Esophagus mucosa (tissue), 1 donor: ENCODE measurements at regions not wholly inside any gene's neighbourhood (a gene's known extent, or its start where the extent isn't known, plus 50 kb on each side); places are given as distances from the start of the nearest gene placed in this dataset.
A peak's percentile ranks its signal among the peaks of the same experiment; 100 is the strongest.

Source experiments
- ATAC-seq: fragments of 200-7000 bp; cut with Tn5 transposase; one replicate; pipeline ENCODE4 v1.9.1; 2020
- donor health status: DM: yes; HTN: yes; CAD: no.

DNA sequence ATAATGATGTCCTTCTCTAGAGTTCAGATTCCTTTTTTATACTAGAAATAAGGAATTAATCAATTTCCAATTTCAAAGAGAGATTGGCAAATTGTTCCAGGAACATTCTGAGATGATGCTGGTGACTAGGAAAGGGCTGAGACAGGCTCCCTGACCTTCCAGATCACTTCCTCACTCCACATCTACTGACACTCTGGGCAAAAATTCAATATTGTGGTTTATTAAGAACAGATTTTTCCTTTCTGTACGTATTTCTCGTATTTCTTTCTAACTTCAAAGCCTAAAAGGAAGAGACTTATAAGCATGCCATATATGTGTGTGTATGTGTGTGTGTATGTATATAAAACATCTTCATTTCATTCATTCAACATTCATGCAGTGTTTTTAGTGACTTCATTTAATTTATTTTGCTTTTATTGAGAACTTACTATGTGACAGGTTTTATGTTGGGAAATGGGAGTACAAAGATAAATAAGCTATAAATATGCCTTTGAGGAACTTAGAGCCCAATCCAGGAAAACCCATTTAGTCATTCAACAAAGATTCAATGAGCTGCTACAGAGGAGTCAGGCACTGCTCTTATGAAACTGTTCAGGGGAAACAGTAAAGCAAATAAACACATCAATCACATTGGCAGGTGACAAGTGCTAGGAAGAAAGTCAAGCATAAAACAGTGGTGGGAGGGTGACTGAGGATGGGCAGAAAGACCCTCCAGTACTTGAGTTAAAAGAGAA lies 137.9 kb downstream of the RDH14 start:
- ATAC-seq, result no peak

DNA sequence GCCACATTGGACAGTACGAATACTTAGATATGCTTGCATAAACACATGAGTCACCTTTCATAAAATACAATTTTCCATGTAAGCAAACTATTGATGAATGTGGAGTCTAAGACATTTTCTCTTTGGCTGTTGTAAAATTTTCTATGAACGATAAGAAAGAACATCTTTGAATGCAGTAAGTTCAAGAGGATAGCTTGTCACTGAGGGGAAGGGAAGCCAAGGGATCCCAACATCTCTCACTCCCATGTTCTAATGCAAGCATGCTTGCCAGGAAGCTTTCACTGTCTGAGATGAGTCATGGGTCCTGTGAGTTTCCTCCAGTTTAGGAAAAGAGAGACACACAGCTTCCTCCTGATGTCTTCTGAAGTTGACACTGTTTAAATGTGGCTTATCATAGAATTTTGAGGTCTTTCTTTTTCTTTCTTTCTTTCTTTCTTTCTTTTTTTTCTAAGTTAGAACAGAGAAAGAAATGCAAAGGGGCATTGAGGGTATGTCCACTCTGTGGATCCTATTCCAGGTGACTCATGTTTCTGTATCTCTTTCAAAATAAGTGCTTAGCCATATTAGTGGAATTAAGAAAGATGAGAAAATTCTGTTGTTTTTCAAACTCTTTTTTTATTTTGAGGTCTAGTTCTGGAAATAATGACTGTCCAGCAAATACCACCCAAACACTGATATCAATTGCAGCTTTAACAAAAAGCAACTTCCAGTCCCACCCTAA lies 146.6 kb downstream of the RDH14 start:
- peak; percentile 37 for ATAC-seq

DNA sequence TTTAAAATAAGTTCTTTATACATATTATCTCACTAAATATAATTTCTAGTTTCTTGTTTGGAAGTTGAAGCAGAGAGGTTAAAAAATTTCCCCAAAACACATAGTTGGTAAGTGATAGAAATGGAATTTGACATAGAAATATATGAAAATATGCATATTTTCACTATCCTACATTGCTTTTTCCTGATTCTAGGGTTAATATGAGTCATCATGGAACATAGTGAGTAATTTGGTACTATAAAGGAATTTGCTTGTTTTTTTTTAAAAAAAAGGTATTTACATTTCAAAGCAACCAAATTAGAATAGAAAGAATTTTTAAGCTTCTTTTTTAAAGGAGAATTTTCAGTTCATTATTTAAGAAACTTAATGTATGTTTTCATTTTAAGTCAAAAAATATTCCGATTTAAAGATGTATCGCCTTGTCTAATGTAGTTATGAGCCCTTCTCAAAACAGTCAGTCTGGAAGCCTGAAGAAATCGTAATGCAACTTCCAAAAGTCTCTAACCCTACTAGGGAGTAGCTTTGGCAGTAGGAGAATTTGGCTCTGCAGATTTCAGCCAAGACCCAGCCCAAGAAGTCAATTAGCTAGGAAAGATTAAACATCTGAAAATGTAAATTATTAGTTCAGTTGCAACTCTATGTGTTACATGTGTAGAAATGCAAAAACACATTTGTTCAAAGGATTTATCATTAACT lies 147.3 kb downstream of the RDH14 start:
- no peak for ATAC-seq

DNA sequence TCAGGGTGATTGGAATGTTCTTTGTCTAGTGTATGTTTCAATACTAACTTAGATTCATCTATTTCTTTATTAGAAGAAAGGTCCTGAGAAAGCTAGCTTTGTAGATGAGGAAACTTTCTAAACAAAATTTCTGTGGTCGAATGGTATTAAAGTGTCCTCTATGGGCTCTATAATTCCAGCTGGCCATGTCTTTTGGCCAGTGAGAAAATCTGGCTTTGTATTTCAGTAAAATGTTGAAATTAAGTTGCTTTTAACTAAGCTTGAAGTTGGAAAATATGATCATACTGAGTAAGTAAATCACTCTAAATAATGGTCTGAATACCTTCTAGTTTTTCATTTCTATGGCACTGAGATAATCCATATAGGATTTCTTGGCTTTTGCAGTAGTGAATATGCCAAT lies 148.8 kb downstream of the RDH14 start:
- ATAC-seq, result no peak

DNA sequence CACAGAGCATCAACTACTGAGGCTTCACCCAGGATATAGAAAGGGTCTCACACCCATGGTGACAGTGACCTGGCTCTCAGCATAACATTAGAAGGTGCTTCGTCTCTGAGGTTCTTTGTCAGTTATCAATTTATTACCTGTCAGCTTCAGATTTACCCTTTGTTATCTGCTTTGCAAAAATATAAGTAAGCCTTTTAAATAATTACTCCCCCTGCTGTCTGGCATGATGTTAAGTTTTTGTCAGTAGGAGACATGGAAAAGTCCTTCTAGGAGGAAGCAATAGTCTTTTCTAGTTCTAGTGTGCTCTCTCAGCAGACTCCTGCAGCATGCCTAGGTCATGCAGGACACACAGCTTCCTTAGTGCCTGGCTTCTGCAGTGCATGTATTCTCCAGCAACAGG lies 149.9 kb downstream of the RDH14 start:
- ATAC-seq, result no peak

DNA sequence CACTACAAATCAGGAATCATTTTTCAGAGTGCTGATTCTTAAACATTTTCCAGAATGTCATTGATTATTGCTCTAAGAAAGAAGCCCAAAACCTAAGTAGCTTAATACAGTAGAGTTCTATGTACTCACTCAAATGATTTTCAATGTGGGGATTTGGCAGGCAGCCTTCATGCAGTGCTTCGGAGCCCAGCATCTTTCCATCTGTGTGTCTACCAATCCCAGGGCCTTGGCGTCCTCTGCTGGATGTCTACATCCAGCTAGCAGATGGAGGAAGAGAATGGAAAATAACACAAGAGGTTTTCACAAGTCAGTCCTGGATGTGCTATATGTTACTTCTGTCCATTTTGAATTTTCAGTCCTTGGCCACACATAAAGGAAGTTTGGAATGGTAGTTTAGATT lies 151.8 kb downstream of the RDH14 start:
- ATAC-seq, result no peak

DNA sequence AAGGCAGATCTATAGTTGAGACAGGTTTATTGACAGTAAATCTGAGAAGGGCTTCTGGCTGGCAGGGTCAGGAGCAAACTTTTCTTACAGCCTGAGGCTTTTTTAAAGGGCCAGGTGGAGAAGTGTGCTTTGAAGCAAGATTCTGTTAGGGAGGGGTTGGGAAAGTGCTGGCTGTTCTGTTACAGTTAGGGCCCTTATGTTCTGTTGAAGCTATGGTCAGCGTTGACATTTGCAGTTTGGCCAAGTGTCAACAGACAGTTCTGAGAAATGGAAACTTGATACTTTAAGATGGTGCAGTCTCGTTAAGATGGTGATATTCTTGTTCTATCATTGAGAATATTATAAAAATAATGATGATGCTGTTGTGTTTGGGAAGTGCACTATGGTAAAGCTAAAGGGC lies 154.2 kb downstream of the RDH14 start:
- no peak for ATAC-seq

DNA sequence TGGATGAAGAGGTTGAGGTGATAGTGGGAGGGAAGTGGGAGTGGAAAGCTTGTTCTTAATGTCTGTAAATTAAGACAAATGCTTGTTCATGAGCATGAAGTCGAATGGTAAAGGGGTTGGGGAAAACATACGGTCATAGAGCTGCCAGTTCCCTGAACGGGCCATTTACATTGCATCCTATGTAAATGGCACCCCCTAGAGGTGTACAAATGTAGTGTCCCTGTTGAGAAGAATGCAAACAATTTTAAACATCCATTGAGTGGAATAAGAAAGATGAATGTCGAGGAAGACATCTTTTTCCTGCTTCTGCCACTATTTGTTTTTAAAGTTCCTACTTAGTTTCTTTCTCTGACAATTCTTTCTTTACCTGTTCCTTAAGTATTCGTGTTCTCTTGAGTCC lies 155.7 kb downstream of the RDH14 start:
- no peak for ATAC-seq

DNA sequence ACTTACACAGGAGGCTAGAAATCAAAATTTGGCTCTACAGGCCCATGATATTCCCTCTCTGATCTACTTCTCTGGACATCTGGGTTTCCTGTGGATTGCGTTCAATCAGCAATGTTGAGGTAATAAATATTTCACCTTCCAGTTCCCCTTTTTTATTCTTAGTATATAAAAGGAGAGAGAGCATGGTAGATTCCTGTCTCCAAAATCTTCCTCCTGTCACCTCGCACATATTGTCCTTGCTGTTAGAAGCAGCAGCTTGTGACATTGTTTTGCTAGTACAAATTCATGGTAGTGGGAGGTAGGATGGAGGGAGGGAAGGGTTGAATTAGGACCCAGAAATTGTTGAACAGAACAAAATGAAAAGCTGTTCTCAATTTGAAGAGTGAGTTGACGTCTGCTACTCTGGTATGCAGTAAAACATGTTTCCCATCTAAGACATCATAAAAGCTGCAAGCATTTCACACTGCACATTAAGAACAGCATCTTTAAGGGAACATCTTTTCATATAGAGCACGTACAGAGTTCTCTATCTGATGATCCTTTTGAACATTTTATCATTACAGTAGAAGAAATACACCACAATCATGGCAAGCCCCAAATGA lies 156.4 kb downstream of the RDH14 start:
- no peak for ATAC-seq

DNA sequence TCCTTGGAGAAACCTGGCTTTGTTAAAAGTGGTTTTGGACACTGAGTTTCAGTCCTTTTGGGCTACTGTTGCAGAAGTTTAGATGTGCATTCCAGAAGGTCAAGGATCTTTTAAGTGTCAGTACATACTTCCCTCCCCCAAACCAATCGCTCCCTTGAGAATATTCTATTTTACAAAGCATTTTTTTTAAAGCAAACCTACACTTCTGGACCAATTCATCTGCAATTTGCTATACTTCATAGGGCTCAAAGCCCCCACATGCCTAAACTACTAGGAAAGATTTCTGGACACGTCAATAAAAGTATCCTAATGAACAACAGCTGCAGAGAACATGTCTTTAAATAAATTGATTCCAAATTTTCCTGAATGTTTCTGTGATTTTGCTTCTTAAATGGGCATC lies 157.6 kb downstream of the RDH14 start:
- no peak for ATAC-seq

DNA sequence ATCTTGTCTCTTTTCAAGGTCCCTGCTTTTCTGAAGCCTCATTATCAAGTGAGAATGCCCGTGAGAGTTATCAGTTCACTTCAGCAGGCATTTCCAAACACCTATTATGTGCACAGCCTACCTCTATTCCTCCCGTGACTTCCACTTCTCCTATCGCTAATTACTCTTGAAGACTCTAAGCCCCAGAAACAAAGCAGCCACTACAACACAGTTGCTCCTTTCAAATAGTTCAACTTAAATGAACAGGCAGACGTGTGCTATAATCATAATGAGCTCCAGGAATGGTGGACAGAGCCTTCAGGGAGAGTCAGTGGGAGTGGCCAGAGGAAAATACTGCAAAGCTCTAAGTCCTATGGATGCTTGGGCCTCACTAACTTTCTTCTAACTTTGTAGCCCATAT lies 159.0 kb downstream of the RDH14 start:
- ATAC-seq, result no peak

DNA sequence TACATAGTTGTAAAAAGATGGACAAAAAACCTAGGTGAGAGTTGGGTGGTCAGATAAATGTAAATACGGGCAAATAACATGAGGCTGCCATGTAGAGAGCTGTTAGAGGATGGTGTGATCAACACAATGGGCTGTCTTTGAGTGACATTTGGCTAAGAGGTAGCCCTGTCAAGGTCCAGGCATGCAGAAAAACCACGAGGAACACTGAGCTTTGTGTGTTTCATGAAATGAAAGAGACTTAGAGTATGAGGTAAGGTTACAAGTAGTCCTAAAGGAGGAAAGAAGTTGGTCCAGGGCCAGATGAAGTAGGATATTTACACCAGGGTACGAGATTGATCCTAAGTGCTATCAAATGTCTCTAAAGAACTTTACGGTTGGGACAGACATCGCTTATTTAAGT lies 160.9 kb downstream of the RDH14 start:
- ATAC-seq, result no peak

DNA sequence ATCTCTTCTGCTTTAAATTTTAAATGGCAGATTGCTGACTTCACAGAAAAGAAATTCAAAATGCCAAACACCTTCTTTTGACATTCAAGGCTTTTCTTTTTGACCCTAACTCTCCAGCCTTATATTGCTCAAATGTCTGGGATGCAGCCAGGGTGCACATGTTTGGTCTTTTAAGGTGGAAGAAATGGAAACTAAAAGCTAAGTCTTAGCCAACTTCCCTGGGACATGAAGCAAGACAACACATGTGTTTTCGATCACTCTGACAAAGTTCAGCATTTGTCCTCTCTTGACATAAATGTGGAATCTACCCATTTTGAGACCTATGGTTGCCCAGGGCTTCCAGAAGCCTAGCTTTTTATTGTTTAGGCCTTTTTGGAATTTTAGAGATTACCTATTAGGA lies 161.6 kb downstream of the RDH14 start:
- ATAC-seq, result no peak

DNA sequence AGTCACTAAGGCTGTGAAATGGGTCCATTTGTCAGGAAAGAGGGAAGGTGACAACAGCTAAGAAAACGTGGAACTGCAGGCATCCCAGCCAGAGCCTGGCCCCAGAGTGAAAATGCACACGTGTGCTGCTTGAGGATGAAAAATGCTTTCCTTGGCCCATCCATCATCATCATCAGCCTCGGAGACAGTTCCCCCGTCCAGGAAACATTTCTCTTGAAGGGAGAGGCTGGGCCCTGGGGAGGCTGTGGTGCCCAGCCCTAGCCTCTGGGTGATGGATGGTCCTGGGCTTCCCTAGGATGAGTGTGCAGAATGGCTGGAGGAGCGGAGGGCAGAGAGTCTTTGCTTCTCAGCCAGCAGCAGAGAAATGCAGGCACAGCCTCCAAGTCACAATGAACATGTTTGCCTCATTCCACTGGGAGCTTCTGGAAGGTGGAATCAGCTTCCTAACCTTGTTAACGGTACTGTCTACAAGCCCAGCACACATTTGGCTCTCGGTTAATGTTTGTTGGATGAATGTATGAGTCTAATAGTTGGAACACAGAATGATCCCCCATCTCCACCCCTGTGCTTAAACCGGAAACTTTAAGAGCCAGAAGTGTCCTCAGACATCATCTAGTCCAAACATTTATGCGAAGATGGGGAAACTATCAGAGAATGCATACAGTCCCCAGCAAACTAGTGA lies 164.0 kb downstream of the RDH14 start:
- ATAC-seq, result no peak

DNA sequence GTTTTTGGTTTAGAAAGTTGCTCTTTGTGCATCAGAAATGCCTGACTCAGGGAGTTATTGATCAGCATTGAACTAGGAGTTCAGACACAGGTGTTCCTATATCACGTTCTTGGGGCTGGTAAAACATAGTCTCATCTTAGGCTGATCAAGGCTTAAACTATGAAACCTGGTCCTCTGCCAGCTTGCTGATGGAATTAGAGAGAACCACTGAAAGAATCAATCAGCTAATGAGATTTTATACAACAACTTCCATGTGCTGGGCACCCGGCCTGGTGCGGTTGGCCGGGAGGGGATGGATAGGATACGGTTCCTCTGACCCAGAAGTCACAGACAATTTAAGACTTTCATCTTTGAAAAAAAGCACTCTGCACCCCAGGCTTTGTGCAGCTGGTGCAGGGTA lies 164.9 kb downstream of the RDH14 start:
- ATAC-seq, result no peak

DNA sequence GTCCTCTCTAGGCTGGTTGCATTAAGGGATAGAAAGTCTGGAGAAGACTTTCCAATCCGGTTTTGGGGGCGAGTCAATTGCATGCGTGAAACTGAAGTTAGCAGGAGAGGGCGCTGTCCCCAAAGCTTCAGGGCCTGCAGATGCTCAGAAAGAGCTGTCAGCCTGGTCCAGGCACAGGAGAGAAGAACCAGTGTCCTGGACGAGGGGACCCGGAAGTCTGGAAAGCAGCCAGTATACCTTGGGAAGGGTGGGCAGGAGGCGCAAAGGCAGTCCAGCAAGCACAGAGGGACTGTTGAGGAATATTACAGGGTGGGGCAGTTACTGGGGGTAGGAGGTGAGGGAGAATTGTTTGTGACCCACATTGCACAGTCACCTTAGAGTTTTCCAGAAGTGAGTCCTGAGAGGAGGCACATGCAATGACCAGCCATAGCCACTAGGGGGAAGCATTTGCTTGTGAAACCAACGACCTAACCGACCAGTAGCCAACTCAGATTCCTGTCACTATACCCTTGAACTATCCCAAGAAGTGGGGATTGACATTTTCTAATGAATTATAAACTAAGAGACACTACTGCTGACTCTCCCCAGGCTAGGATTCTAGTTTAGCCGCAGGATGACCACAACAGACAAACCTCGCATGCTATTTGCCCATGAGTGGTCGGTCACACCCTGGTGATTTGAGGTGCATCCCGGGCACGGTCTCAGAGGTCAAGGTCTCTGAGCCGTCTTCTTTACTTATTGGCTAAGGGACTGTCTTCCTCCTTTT lies 172.8 kb downstream of the RDH14 start:
- ATAC-seq, result peak; percentile 81

DNA sequence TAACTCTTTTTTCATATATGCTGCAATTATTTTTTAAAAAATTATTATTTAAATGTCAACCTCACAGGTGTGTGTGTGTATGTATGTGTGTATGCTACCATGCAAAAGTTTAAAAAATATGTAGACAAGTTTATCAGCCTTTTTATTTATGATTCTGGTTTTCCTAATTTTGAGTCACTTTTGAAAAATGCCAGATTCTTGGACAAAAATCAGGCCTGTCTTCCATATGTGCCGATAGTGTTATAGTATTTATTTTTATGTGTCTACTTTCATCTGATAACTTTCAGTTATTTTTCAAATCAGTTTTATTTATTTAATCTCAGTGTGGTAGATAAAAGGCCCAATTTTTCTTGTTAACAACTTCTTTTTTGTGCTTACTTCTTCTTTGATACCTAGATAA lies 176.2 kb downstream of the RDH14 start:
- ATAC-seq, result no peak

DNA sequence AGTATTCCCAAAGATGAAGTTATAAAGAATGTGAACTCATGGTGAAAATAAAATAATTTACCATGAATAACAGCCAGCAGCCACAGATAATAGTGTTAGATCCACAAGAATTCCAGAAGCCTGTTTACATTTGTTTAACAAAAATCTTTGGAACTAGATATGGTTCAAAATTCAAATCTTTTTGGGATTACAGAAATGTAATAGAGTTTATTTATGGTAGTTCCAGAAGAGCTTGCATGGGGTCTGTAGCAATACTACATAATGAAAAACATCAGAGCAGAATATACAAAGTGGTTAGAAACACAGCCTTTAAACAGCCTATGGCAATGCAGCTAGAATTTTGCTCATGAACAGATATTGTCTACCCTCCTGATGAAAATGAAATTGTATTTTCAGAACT lies 179.1 kb downstream of the RDH14 start:
- no peak for ATAC-seq

DNA sequence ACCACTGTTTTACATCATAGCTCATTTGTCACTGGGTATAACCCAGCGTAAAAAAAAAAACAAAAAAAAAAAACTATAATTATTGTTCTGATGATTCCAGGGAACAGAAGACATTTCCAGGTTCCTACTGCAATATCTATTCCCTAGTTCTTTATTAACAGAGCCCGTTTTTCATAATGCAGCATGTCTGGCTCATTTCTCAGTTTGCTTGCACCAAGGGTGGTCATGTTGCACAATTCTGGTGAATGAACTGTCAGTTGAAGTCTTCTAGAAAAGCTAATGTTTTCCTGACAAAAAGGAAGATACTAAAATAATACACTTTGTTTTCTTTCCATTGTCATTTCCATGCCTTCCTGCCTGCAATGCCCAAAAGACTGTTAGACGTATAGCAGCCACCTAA lies 180.1 kb downstream of the RDH14 start:
- ATAC-seq, result no peak

DNA sequence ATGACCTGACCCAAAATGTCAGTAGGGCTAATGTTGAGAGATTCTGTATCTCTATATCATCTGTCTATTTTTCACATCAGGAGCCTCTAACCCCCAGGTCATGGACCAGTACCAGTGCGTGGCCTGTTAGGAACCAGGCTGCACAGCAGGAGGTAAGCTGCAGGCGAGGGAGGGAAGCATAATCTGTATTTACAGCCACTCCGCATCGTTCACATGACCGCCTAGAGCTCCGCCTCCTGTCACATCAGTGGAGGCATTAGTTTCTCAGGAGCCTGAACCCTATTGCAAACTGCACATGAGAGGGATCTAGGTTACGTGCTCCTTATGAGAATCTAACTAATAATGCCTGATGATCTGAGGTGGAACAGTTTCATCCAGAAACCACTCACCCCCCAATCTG lies 180.6 kb downstream of the RDH14 start:
- ATAC-seq, result no peak

DNA sequence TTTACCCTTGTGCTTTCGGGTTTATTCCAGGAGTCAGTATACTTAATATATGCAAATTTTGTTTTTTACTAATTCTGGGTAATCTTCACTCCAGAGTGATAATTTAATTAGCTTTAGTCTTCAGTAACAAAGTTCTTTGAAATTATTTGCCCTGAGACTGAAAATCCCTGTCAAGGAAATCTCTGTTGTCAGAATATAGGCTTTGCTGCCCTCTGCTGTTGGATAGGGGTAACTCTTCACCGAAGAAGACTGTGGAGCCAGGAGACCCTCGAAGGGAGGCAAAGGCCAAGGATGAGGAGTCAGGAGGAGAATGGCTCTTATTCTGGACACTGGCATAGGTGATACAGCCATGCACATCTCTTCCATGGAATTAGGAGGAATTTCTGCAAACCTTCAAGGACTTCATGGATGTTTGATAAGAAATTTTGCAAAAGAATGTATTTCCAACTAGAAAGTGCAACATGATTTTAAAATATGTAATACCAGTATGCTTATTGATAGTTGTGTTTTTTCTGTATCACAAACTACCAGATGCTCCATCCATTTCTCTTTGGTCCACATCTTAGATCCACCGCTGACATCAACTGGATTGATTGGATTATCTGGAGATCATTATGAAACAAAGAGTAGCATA lies 182.3 kb downstream of the RDH14 start:
- ATAC-seq, result peak; percentile 60

DNA sequence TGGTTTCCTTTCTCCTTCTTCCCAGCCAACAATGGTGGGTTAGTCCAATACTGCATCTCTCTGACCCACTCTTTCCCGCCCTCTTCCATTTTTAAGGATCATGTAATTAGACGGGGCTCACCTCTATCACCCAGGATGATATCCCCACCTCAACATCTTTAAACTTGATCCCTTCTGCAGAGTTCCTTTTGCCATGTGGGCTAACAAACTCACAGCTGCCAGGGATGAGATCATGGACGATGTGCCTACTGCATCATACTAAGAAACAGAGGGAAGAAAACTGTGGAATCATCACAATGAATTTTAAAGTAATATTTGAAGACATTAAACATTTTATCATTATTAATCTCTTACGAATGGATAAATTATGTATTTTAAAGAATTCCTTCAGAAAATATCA lies 183.5 kb downstream of the RDH14 start:
- no peak for ATAC-seq
